ENCODE measurements at regions not wholly inside any gene's neighbourhood (a gene's known extent, or its start where the extent isn't known, plus 50 kb on each side); places are given as distances from the start of the nearest gene placed in this dataset.
A peak's percentile ranks its signal among the peaks of the same experiment; 100 is the strongest.

- Histone ChIP-seq H3K9ac (no peak overlapping the region), H3K36me3 (ENCODE audit: low read depth) (no peaks in the 10 kb centered on the region), H3K27me3 (replicated peaks; ENCODE audit: insufficient read depth) (0 out of 2 replicates have a peak, but pooled peaks cover 5% of the 10 kb centered on the region), H3K4me3 (no peak overlapping the region), H2AFZ (no peak overlapping the region), H4K20me1 (ENCODE audit: insufficient read depth) (no peaks in the 10 kb centered on the region), H3K79me2 (ENCODE audit: insufficient read depth) (no peaks in the 10 kb centered on the region), H3K9me2 (ENCODE audit: insufficient read depth) (no peaks in the 10 kb centered on the region), H3K9me3 (ENCODE audit: low read depth) (no peaks in the 10 kb centered on the region), H3F3A (ENCODE audit: insufficient read depth) (no peaks in the 10 kb centered on the region), H3K4me2 (ENCODE audit: unreplicated experiment) (no peak overlapping the region), H3K27ac (no peak overlapping the region), H3K4me1 (ENCODE audit: insufficient read depth) (no peaks in the 10 kb centered on the region)
- TF ChIP-seq EZH2 (IDR thresholded peaks at IDR 0.05; ENCODE audit: insufficient read depth, poor library complexity, severe bottlenecking) (no peak), EZH2phosphoT487 (IDR thresholded peaks at IDR 0.05; ENCODE audit: insufficient read depth, low read depth) (no peak)
- no peak for DNase-seq
- WGBS, 2 experiments (ENCODE audit: low coverage in 1 of 2, low lambda C conversion rate in 2 of 2, missing lambda C conversion rate in 2 of 2), result 0% methylated on average over 1 of the region's 1 CpG
- in situ Hi-C loops (cut with MboI), result no loop called here
These were observed 87.4 kb upstream of the IQSEC1 start for GRCh38 chr3:13160619-13161018.

GRCh38 chr3:13159890-13160289 is 86.7 kb upstream of the IQSEC1 start:
- no peaks in the 10 kb centered on the region for H3K4me1 ChIP-seq (ENCODE audit: insufficient read depth)
- no peaks in the 10 kb centered on the region for H3F3A ChIP-seq (ENCODE audit: insufficient read depth)
- no peaks in the 10 kb centered on the region for H3K79me2 ChIP-seq (ENCODE audit: insufficient read depth)
- no peak overlapping the region for H2AFZ ChIP-seq
- TF ChIP-seq EZH2 (IDR thresholded peaks at IDR 0.05; ENCODE audit: insufficient read depth, poor library complexity, severe bottlenecking) (no peak), EZH2phosphoT487 (IDR thresholded peaks at IDR 0.05; ENCODE audit: insufficient read depth, low read depth) (no peak)
- H3K4me3 ChIP-seq, result no peak overlapping the region
- no peaks in the 10 kb centered on the region for H3K36me3 ChIP-seq (ENCODE audit: low read depth)
- peak; percentile 3 for DNase-seq
- in situ Hi-C loops (cut with MboI), result no loop called here
- no peaks in the 10 kb centered on the region for H3K9me3 ChIP-seq (ENCODE audit: low read depth)
- no peaks in the 10 kb centered on the region for H3K9me2 ChIP-seq (ENCODE audit: insufficient read depth)
- 30 to 33% methylated on average over 4 of the region's 4 CpGs for WGBS, 2 experiments (ENCODE audit: low coverage in 1 of 2, low lambda C conversion rate in 2 of 2, missing lambda C conversion rate in 2 of 2)
- H3K9ac ChIP-seq, result no peak overlapping the region
- no peak overlapping the region for H3K4me2 ChIP-seq (ENCODE audit: unreplicated experiment)
- no peak overlapping the region for H3K27ac ChIP-seq
- H3K27me3 ChIP-seq (replicated peaks; ENCODE audit: insufficient read depth), result 0 out of 2 replicates have a peak, but pooled peaks cover 5% of the 10 kb centered on the region
- H4K20me1 ChIP-seq (ENCODE audit: insufficient read depth), result no peaks in the 10 kb centered on the region

- H3K4me2 ChIP-seq (ENCODE audit: unreplicated experiment), result no peak overlapping the region
- no peaks in the 10 kb centered on the region for H3F3A ChIP-seq (ENCODE audit: insufficient read depth)
- no peak overlapping the region for H3K27ac ChIP-seq
- no peaks in the 10 kb centered on the region for H3K36me3 ChIP-seq (ENCODE audit: low read depth)
- no peak overlapping the region for H2AFZ ChIP-seq
- no peak for DNase-seq
- H3K27me3 ChIP-seq (replicated peaks; ENCODE audit: insufficient read depth), result no peaks in the 10 kb centered on the region
- H3K9me3 ChIP-seq (ENCODE audit: low read depth), result no peaks in the 10 kb centered on the region
- no peaks in the 10 kb centered on the region for H3K79me2 ChIP-seq (ENCODE audit: insufficient read depth)
- H3K9ac ChIP-seq, result no peak overlapping the region
- 50 to 66% methylated on average over 5 to 6 of the region's 6 CpGs for WGBS, 2 experiments (ENCODE audit: low coverage in 1 of 2, low lambda C conversion rate in 2 of 2, missing lambda C conversion rate in 2 of 2)
- H4K20me1 ChIP-seq (ENCODE audit: insufficient read depth), result no peaks in the 10 kb centered on the region
- H3K9me2 ChIP-seq (ENCODE audit: insufficient read depth), result no peaks in the 10 kb centered on the region
- no peak for TF ChIP-seq EZH2phosphoT487 (IDR thresholded peaks at IDR 0.05; ENCODE audit: insufficient read depth, low read depth)
- TF ChIP-seq EZH2 (IDR thresholded peaks at IDR 0.05; ENCODE audit: insufficient read depth, poor library complexity, severe bottlenecking), result no peak
- in situ Hi-C loops (cut with MboI), result no loop called here
- H3K4me1 ChIP-seq (ENCODE audit: insufficient read depth), result no peaks in the 10 kb centered on the region
- H3K4me3 ChIP-seq, result no peak overlapping the region
These were observed 85.6 kb upstream of the IQSEC1 start for GRCh38 chr3:13158871-13159270.

- Histone ChIP-seq H3K27me3 (replicated peaks; ENCODE audit: insufficient read depth) (no peaks in the 10 kb centered on the region), H3K27ac (no peak overlapping the region), H3K9me3 (ENCODE audit: low read depth) (no peaks in the 10 kb centered on the region), H3K9me2 (ENCODE audit: insufficient read depth) (no peaks in the 10 kb centered on the region), H2AFZ (no peak overlapping the region), H3K36me3 (ENCODE audit: low read depth) (no peaks in the 10 kb centered on the region), H3F3A (ENCODE audit: insufficient read depth) (no peaks in the 10 kb centered on the region), H3K79me2 (ENCODE audit: insufficient read depth) (no peaks in the 10 kb centered on the region), H4K20me1 (ENCODE audit: insufficient read depth) (no peaks in the 10 kb centered on the region), H3K9ac (no peak overlapping the region), H3K4me1 (ENCODE audit: insufficient read depth) (no peaks in the 10 kb centered on the region), H3K4me2 (ENCODE audit: unreplicated experiment) (no peak overlapping the region), H3K4me3 (no peak overlapping the region)
- TF ChIP-seq EZH2 (IDR thresholded peaks at IDR 0.05; ENCODE audit: insufficient read depth, poor library complexity, severe bottlenecking), result no peak
- no peak for TF ChIP-seq EZH2phosphoT487 (IDR thresholded peaks at IDR 0.05; ENCODE audit: insufficient read depth, low read depth)
- in situ Hi-C loops (cut with MboI), result no loop called here
- 34 to 40% methylated on average over 7 of the region's 7 CpGs for WGBS, 2 experiments (ENCODE audit: low coverage in 1 of 2, low lambda C conversion rate in 2 of 2, missing lambda C conversion rate in 2 of 2)
- no peak for DNase-seq
These were observed 85.2 kb upstream of the IQSEC1 start for GRCh38 chr3:13158408-13158807.

GRCh38 chr3:13157986-13158385 is 84.8 kb upstream of the IQSEC1 start:
- H3K4me3 ChIP-seq, result no peak overlapping the region
- 43 to 59% methylated on average over 8 of the region's 8 CpGs for WGBS, 2 experiments (ENCODE audit: low coverage in 1 of 2, low lambda C conversion rate in 2 of 2, missing lambda C conversion rate in 2 of 2)
- no peak for DNase-seq

More at GRCh38 chr3:13157986-13158385, 84.8 kb upstream of the IQSEC1 start:
- H3K9me3 ChIP-seq (ENCODE audit: low read depth), result no peaks in the 10 kb centered on the region
- H3K27me3 ChIP-seq (replicated peaks; ENCODE audit: insufficient read depth), result no peaks in the 10 kb centered on the region
- no peaks in the 10 kb centered on the region for H3K79me2 ChIP-seq (ENCODE audit: insufficient read depth)
- no peak overlapping the region for H3K27ac ChIP-seq
- no peaks in the 10 kb centered on the region for H3F3A ChIP-seq (ENCODE audit: insufficient read depth)
- H3K4me2 ChIP-seq (ENCODE audit: unreplicated experiment), result no peak overlapping the region
- no peak overlapping the region for H2AFZ ChIP-seq
- H3K9ac ChIP-seq, result no peak overlapping the region
- H3K9me2 ChIP-seq (ENCODE audit: insufficient read depth), result no peaks in the 10 kb centered on the region
- no peaks in the 10 kb centered on the region for H3K36me3 ChIP-seq (ENCODE audit: low read depth)
- no peak for TF ChIP-seq EZH2phosphoT487 (IDR thresholded peaks at IDR 0.05; ENCODE audit: insufficient read depth, low read depth)
- TF ChIP-seq EZH2 (IDR thresholded peaks at IDR 0.05; ENCODE audit: insufficient read depth, poor library complexity, severe bottlenecking), result no peak
- no peaks in the 10 kb centered on the region for H4K20me1 ChIP-seq (ENCODE audit: insufficient read depth)
- H3K4me1 ChIP-seq (ENCODE audit: insufficient read depth), result no peaks in the 10 kb centered on the region
- in situ Hi-C loops (cut with MboI), result no loop called here
